Mucosa of gallbladder (tissue), 1 donor: ENCODE measurements at regions not wholly inside any gene's neighbourhood (a gene's known extent, or its start where the extent isn't known, plus 50 kb on each side); places are given as distances from the start of the nearest gene placed in this dataset.

ENCODE experiments used
- DNase-seq: peaks from one replicate; pipeline ENCODE4 v3.0.0-alpha.2; 2020; ENCODE audit warnings: low spot score
- donor health status: DM: no; HTN: no; CAD: no.

GRCh38 chr6:56005426-56005825 is 130.0 kb upstream of the BMP5 start:
- DNase-seq = no peak

DNA sequence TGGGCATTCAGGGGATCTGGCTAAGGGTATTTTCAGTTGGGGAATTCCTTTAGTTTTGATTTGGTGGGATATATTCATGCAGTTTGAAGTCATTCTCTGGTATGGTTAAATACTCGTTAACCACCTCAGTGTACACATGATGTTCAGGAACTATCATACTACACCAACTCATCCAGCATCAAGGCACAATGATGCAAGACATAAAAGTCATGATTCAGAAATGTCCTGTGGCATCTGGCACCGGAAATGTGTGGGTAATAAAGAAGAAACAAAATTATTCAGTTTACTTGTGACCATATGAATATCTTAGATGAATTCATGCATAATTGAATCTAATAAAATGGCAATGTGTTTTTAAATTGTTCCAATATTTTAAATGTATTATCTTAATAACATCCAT is 129.0 kb upstream of the BMP5 start:
- DNase-seq = no peak

DNA sequence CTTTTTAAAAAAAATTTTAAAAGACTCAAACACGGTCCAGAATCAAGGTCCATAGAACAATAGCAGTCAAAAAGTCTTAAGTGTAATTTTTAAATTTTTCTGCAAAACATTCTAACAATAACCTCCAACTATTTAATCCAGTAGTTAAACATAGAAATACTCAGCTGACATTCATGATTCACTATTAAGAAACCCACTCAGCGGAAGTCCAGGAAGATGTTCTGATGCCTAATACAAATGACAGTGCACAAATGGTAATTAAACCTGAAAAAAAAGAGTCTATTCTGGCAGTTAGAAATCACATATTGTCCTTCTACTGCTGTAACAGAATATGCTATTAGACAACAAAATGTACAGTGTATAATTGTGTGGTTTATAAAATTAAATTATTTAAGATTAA is 128.2 kb upstream of the BMP5 start:
- no peak for DNase-seq

GRCh38 chr6:56002336-56002735 is 126.9 kb upstream of the BMP5 start:
- no peak for DNase-seq

DNA sequence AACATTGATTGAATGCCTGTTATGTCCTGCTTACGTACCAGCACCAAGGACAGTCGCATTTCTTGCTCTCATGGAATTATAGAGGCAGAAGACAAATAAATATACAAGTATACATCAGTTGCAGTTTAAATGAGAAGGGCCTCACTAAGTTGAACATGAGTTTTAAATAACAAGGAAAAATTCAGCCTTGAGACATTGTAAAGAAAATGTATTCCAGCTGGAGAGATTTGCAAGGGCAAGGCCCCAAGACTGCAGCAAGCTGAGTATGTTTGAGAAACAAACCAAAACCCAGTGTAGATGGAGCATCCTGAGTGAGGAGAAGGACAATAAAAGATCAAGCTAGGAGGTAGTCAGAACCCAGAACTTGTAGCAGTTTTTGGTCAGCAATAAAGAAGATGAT is 123.2 kb upstream of the BMP5 start:
- no peak for DNase-seq

- no peak for DNase-seq
Observed at GRCh38 chr6:55997223-55997874, 122.0 kb upstream of the BMP5 start.

GRCh38 chr6:55994531-55994930 is 119.1 kb upstream of the BMP5 start:
- no peak for DNase-seq

- DNase-seq = no peak
Observed at GRCh38 chr6:55993418-55993817, 118.0 kb upstream of the BMP5 start.

GRCh38 chr6:55992546-55992945 is 117.2 kb upstream of the BMP5 start:
- DNase-seq = no peak

DNA sequence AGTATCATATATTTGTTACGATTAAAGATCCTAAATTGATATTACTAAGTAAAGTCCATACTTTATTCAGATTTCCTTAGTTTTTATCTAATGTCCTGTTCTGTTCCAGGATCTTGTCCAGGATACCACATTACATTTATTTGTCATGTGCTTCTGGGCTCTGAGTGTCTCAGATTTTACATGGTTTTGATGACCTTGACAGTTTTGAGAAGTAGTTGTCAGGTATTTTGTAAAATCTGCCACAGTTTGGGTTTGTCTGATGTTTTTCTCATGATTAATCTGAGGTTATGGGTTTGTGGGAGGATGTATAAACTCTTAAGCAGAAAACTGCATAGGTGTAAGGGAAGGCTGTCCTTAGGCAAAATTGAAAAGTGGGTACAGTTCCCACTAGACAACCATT is 109.9 kb upstream of the BMP5 start:
- no peak for DNase-seq

GRCh38 chr6:55983861-55984260 is 108.5 kb upstream of the BMP5 start:
- DNase-seq = no peak

GRCh38 chr6:55981660-55982059 is 106.3 kb upstream of the BMP5 start:
- DNase-seq = no peak

GRCh38 chr6:55980627-55981211 is 105.3 kb upstream of the BMP5 start:
- peak; percentile 16 for DNase-seq

DNA sequence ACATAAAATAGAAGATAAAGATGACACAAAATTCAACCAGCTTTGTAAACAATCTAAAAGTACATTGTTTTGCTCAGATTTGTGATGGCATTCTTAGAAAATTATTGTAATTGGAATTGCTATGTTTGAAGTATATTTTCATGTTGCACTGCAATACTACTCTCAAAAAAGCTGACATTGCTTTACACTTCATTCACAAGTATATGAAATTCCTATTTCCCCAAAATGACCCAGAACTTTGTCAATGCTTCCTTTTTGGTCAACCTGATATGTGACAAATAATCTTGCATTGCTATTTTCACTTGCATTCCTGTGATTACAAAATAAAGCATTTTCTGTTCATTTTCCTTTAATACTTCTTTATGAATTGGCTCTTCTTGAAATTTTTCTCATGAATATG is 104.1 kb upstream of the BMP5 start:
- DNase-seq = no peak

DNA sequence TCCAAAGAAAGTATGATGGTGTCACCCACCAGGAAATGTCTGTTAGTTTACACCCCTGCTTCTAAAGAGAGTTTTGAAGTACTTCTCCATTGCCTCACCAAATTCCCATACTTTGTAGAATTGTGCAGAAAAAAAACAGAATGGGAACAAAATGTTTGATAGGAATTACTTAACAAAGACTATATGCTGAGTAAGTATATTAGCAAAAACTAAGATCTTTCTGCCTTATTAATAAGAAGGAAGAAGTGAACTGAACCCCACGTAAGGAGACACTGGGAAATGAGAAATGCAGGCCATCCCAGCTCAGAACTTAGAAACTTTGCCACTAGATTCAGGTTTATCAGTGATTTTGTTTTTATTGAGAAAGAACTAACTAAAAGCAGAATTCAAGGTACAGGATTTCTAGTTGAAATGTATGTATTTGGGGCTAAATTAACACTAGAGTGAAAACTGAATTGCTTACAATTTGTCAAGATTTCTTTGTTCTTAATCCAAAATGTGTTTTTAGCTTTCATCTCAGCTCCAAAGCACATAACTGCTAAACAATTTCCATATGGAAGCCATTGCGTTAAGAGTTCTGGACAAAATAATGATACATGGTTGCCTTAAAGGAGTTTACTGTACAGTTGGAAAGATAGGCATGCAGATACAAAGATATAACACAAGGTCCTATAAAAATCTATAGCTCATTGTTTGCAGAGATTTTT is 102.7 kb upstream of the BMP5 start:
- no peak for DNase-seq

GRCh38 chr6:55974688-55975087 is 99.3 kb upstream of the BMP5 start:
- no peak for DNase-seq

- DNase-seq = no peak
Observed at GRCh38 chr6:55972091-55972490, 96.7 kb upstream of the BMP5 start.

- no peak for DNase-seq
Observed at GRCh38 chr6:55969526-55969925, 94.1 kb upstream of the BMP5 start.

- no peak for DNase-seq
Observed at GRCh38 chr6:55968926-55969325, 93.5 kb upstream of the BMP5 start.

GRCh38 chr6:55964136-55964535 is 88.7 kb upstream of the BMP5 start:
- no peak for DNase-seq

GRCh38 chr6:55963301-55963700 is 87.9 kb upstream of the BMP5 start:
- DNase-seq = no peak

GRCh38 chr6:55960344-55960743 is 85.0 kb upstream of the BMP5 start:
- no peak for DNase-seq

DNA sequence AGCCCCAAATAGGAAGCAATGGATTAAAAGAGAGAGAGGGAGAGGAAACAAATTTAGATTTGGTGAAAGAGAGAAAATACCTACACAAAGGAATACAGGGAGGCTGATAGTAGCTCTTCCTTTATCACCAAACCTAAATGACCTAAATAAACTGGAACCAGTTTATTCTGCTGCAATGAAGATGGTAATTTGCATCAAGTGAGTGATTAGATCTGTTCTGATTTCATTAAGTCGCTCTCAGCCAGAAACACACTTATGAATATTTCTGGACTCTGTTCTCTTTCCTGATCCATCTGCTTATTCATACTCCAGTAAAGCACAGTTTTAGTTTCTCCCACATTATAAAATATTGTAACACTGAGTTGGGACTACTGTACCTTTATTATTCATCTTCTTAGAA is 83.4 kb upstream of the BMP5 start:
- DNase-seq = no peak
